ENCODE measurements at regions not wholly inside any gene's neighbourhood (a gene's known extent, or its start where the extent isn't known, plus 50 kb on each side); places are given as distances from the start of the nearest gene placed in this dataset.
"Not testable (repeated sequence)": the region's sequence is repeated elsewhere in the genome, so short reads cannot be mapped to it uniquely, and the experiment has no call there.

GRCh38 chr18:73004260-73004659 lies 136.5 kb upstream of the NETO1 start:
- no peak for TF ChIP-seq CTCF (IDR thresholded peaks at IDR 0.05)
- H3K36me3 ChIP-seq: no peaks in the 10 kb centered on the region
- H3K4me1 ChIP-seq: no peaks in the 10 kb centered on the region
- H3K27me3 ChIP-seq: no peaks in the 10 kb centered on the region
- H3K4me3 ChIP-seq: no peak overlapping the region
- intact Hi-C loops (cut with DNase I): no loop called here
- no peaks in the 10 kb centered on the region for H3K9me3 ChIP-seq
- no peak overlapping the region for H3K27ac ChIP-seq
- DNase-seq (ENCODE audit: low spot score in 2 of 2): no peak

GRCh38 chr18:72999971-73000607 lies 132.3 kb upstream of the NETO1 start:
- no peak overlapping the region for H3K4me3 ChIP-seq
- no peaks in the 10 kb centered on the region for H3K36me3 ChIP-seq
- no peaks in the 10 kb centered on the region for H3K27me3 ChIP-seq
- DNase-seq (ENCODE audit: low spot score in 2 of 2): no peak
- H3K9me3 ChIP-seq: no peaks in the 10 kb centered on the region
- no peak overlapping the region for H3K27ac ChIP-seq
- intact Hi-C loops (cut with DNase I): no loop called here
- no peak for TF ChIP-seq CTCF (IDR thresholded peaks at IDR 0.05)
- no peaks in the 10 kb centered on the region for H3K4me1 ChIP-seq

- H3K36me3 ChIP-seq: no peaks in the 10 kb centered on the region
- H3K27ac ChIP-seq: no peak overlapping the region
- H3K4me3 ChIP-seq: no peak overlapping the region
- no peaks in the 10 kb centered on the region for H3K9me3 ChIP-seq
- intact Hi-C loops (cut with DNase I): no loop called here
- no peak for TF ChIP-seq CTCF (IDR thresholded peaks at IDR 0.05)
- no peaks in the 10 kb centered on the region for H3K4me1 ChIP-seq
- no peak for DNase-seq (ENCODE audit: low spot score in 2 of 2)
- H3K27me3 ChIP-seq: no peaks in the 10 kb centered on the region
Measured at GRCh38 chr18:72995558-72995957, 127.8 kb upstream of the NETO1 start.

- Histone ChIP-seq H3K9me3 (no peaks in the 10 kb centered on the region), H3K4me3 (no peak overlapping the region), H3K36me3 (no peaks in the 10 kb centered on the region), H3K27ac (no peak overlapping the region), H3K27me3 (no peaks in the 10 kb centered on the region), H3K4me1 (no peaks in the 10 kb centered on the region)
- intact Hi-C loops (cut with DNase I): no loop called here
- TF ChIP-seq CTCF (IDR thresholded peaks at IDR 0.05): no peak
- no peak for DNase-seq (ENCODE audit: low spot score in 2 of 2)
Measured at GRCh38 chr18:72993250-72993649, 125.5 kb upstream of the NETO1 start.

GRCh38 chr18:72991379-72991778 lies 123.6 kb upstream of the NETO1 start:
- intact Hi-C loops (cut with DNase I): no loop called here
- no peaks in the 10 kb centered on the region for H3K27me3 ChIP-seq
- no peak overlapping the region for H3K4me3 ChIP-seq
- DNase-seq (ENCODE audit: low spot score in 2 of 2): no peak
- H3K9me3 ChIP-seq: no peaks in the 10 kb centered on the region
- no peaks in the 10 kb centered on the region for H3K36me3 ChIP-seq
- no peak for TF ChIP-seq CTCF (IDR thresholded peaks at IDR 0.05)
- H3K27ac ChIP-seq: no peak overlapping the region
- no peaks in the 10 kb centered on the region for H3K4me1 ChIP-seq

GRCh38 chr18:72987570-72987969 lies 119.8 kb upstream of the NETO1 start:
- H3K27ac ChIP-seq; H3K4me3 ChIP-seq; H3K36me3 ChIP-seq; H3K9me3 ChIP-seq; DNase-seq (ENCODE audit: low spot score in 2 of 2); H3K27me3 ChIP-seq; H3K4me1 ChIP-seq; intact Hi-C loops (cut with DNase I): not testable (repeated sequence)

Measured in ascending aorta (tissue), 2 donors.